Hematopoietic multipotent progenitor cell (in vitro differentiated cells): ENCODE measurements at regions not wholly inside any gene's neighbourhood (a gene's known extent, or its start where the extent isn't known, plus 50 kb on each side); places are given as distances from the start of the nearest gene placed in this dataset.
A peak's percentile ranks its signal among the peaks of the same experiment; 100 is the strongest.
"Not testable (repeated sequence)": the region's sequence is repeated elsewhere in the genome, so short reads cannot be mapped to it uniquely, and the experiment has no call there.

Experiments used
- DNase-seq, 3 donors: peaks; one replicate each; pipeline ENCODE4 v3.0.0-alpha.2; 2011 to 2015; ENCODE audit warnings: low read depth in 2 of 3, low spot score in 2 of 3

- not testable (repeated sequence) for DNase-seq
Measured at GRCh38 chr7:106362507-106362906, 77.7 kb upstream of the NAMPT start.

- no peak for DNase-seq
Measured at GRCh38 chr7:106358103-106358663, 73.4 kb upstream of the NAMPT start.

- DNase-seq = no peak
Measured at GRCh38 chr7:106357675-106358074, 72.9 kb upstream of the NAMPT start.

GRCh38 chr7:106354822-106355221, 70.0 kb upstream of the NAMPT start:
- no peak for DNase-seq

- DNase-seq = no peak
Measured at GRCh38 chr7:106353944-106354343, 69.2 kb upstream of the NAMPT start.

GRCh38 chr7:106348231-106348630, 63.4 kb upstream of the NAMPT start:
- no peak for DNase-seq

GRCh38 chr7:106347229-106347833, 62.5 kb upstream of the NAMPT start:
- no peak for DNase-seq

- peak in 2 of 3 donors; percentile 31 to 34 for DNase-seq
Measured at GRCh38 chr7:106346678-106347217, 62.0 kb upstream of the NAMPT start.

GRCh38 chr7:106346167-106346677, 61.4 kb upstream of the NAMPT start:
- DNase-seq = no peak

- DNase-seq = peak in 1 of 3 donors; percentile 6
Measured at GRCh38 chr7:106345421-106346166, 60.8 kb upstream of the NAMPT start.

- DNase-seq = no peak
Measured at GRCh38 chr7:106344861-106345260, 60.1 kb upstream of the NAMPT start.

- DNase-seq = no peak
Measured at GRCh38 chr7:106344211-106344610, 59.4 kb upstream of the NAMPT start.

GRCh38 chr7:106342049-106342448, 57.3 kb upstream of the NAMPT start:
- DNase-seq = not testable (repeated sequence)

- not testable (repeated sequence) for DNase-seq
Measured at GRCh38 chr7:106340247-106340596, 55.4 kb upstream of the NAMPT start.

- DNase-seq = no peak
Measured at GRCh38 chr7:106339513-106340246, 54.9 kb upstream of the NAMPT start.

- no peak for DNase-seq
Measured at GRCh38 chr7:106337754-106338153, 53.0 kb upstream of the NAMPT start.

GRCh38 chr7:106335814-106336213, 51.0 kb upstream of the NAMPT start:
- no peak for DNase-seq
